ENCODE measurements at regions not wholly inside any gene's neighbourhood (a gene's known extent, or its start where the extent isn't known, plus 50 kb on each side); places are given as distances from the start of the nearest gene placed in this dataset.

GRCh38 chr2:77642339-77642738 is 120.2 kb upstream of the LRRTM4 start:
- Histone ChIP-seq H3K4me2 (ENCODE audit: low read length) (no peak overlapping the region), H3K79me2 (ENCODE audit: control insufficient read depth, insufficient read depth, low read length, poor library complexity) (no peaks in the 10 kb centered on the region), H3K9me3 (ENCODE audit: insufficient read depth, low read depth, low read length) (peaks cover 6% of the 10 kb centered on the region), H2BK120ac (ENCODE audit: insufficient read depth, low read length, poor library complexity) (no peak overlapping the region), H2AFZ (ENCODE audit: insufficient read depth, low read length, poor library complexity) (no peak overlapping the region), H3K4me1 (ENCODE audit: control insufficient read depth in 1 of 2, insufficient read depth in 2 of 2, low read length in 2 of 2) (no peaks in the 10 kb centered on the region), H3K9ac (ENCODE audit: low read length) (no peak overlapping the region), H3K27me3 (ENCODE audit: insufficient read depth, low read length) (no peaks in the 10 kb centered on the region), H3K79me1 (ENCODE audit: low read length) (no peaks in the 10 kb centered on the region), H3K14ac (ENCODE audit: low read length) (no peak overlapping the region), H2AK5ac (ENCODE audit: low read length) (no peak overlapping the region), H4K91ac (ENCODE audit: low read depth, low read length) (no peak overlapping the region), H3K23ac (ENCODE audit: low read length) (no peak overlapping the region), H2BK5ac (ENCODE audit: low read depth, low read length, poor library complexity) (no peak overlapping the region), H4K8ac (ENCODE audit: low read depth, low read length) (no peak overlapping the region), H2BK12ac (ENCODE audit: low read length) (no peak overlapping the region), H4K12ac (ENCODE audit: low read depth, low read length) (no peak overlapping the region), H3K4ac (ENCODE audit: low read depth, low read length) (no peak overlapping the region), H3K4me3 (ENCODE audit: low read depth, low read length) (no peak overlapping the region), H3K18ac (ENCODE audit: low read length) (no peak overlapping the region), H3K27ac (ENCODE audit: low read depth, low read length) (no peak overlapping the region), H3K36me3 (ENCODE audit: control insufficient read depth in 1 of 2, insufficient read depth in 2 of 2, low read length in 2 of 2) (no peaks in the 10 kb centered on the region)
- no CpG with 5 or more reads among the region's 1 CpG for WGBS (ENCODE audit: extremely low coverage, insufficient coverage, insufficient read length)
- DNase-seq: no peak

GRCh38 chr2:77649856-77650255 is 127.7 kb upstream of the LRRTM4 start:
- Histone ChIP-seq H3K9me3 (ENCODE audit: insufficient read depth, low read depth, low read length) (no peaks in the 10 kb centered on the region), H3K9ac (ENCODE audit: low read length) (no peak overlapping the region), H4K12ac (ENCODE audit: low read depth, low read length) (no peak overlapping the region), H3K14ac (ENCODE audit: low read length) (no peak overlapping the region), H3K27me3 (ENCODE audit: insufficient read depth, low read length) (no peaks in the 10 kb centered on the region), H3K79me2 (ENCODE audit: control insufficient read depth, insufficient read depth, low read length, poor library complexity) (no peaks in the 10 kb centered on the region), H3K4ac (ENCODE audit: low read depth, low read length) (no peak overlapping the region), H3K4me1 (ENCODE audit: control insufficient read depth in 1 of 2, insufficient read depth in 2 of 2, low read length in 2 of 2) (no peaks in the 10 kb centered on the region), H2AFZ (ENCODE audit: insufficient read depth, low read length, poor library complexity) (no peak overlapping the region), H3K4me3 (ENCODE audit: low read depth, low read length) (no peak overlapping the region), H3K27ac (ENCODE audit: low read depth, low read length) (no peak overlapping the region), H3K4me2 (ENCODE audit: low read length) (no peak overlapping the region), H4K91ac (ENCODE audit: low read depth, low read length) (no peak overlapping the region), H3K79me1 (ENCODE audit: low read length) (no peaks in the 10 kb centered on the region), H2BK120ac (ENCODE audit: insufficient read depth, low read length, poor library complexity) (no peak overlapping the region), H2BK5ac (ENCODE audit: low read depth, low read length, poor library complexity) (no peak overlapping the region), H3K18ac (ENCODE audit: low read length) (no peak overlapping the region), H3K23ac (ENCODE audit: low read length) (no peak overlapping the region), H2BK12ac (ENCODE audit: low read length) (no peak overlapping the region), H2AK5ac (ENCODE audit: low read length) (no peak overlapping the region), H3K36me3 (ENCODE audit: control insufficient read depth in 1 of 2, insufficient read depth in 2 of 2, low read length in 2 of 2) (no peaks in the 10 kb centered on the region), H4K8ac (ENCODE audit: low read depth, low read length) (no peak overlapping the region)
- DNase-seq: no peak
- no CpG with 5 or more reads among the region's 1 CpG for WGBS (ENCODE audit: extremely low coverage, insufficient coverage, insufficient read length)

GRCh38 chr2:77652499-77652898 is 130.3 kb upstream of the LRRTM4 start:
- Histone ChIP-seq H3K27ac (ENCODE audit: low read depth, low read length) (no peak overlapping the region), H3K18ac (ENCODE audit: low read length) (no peak overlapping the region), H2BK120ac (ENCODE audit: insufficient read depth, low read length, poor library complexity) (no peak overlapping the region), H4K91ac (ENCODE audit: low read depth, low read length) (no peak overlapping the region), H2BK5ac (ENCODE audit: low read depth, low read length, poor library complexity) (no peak overlapping the region), H3K4me3 (ENCODE audit: low read depth, low read length) (no peak overlapping the region), H4K8ac (ENCODE audit: low read depth, low read length) (no peak overlapping the region), H3K36me3 (ENCODE audit: control insufficient read depth in 1 of 2, insufficient read depth in 2 of 2, low read length in 2 of 2) (no peaks in the 10 kb centered on the region), H3K4ac (ENCODE audit: low read depth, low read length) (no peak overlapping the region), H3K4me1 (ENCODE audit: control insufficient read depth in 1 of 2, insufficient read depth in 2 of 2, low read length in 2 of 2) (no peaks in the 10 kb centered on the region), H3K27me3 (ENCODE audit: insufficient read depth, low read length) (no peaks in the 10 kb centered on the region), H3K79me1 (ENCODE audit: low read length) (no peaks in the 10 kb centered on the region), H2AFZ (ENCODE audit: insufficient read depth, low read length, poor library complexity) (no peak overlapping the region), H3K9ac (ENCODE audit: low read length) (no peak overlapping the region), H3K23ac (ENCODE audit: low read length) (no peak overlapping the region), H3K9me3 (ENCODE audit: insufficient read depth, low read depth, low read length) (no peaks in the 10 kb centered on the region), H2AK5ac (ENCODE audit: low read length) (no peak overlapping the region), H4K12ac (ENCODE audit: low read depth, low read length) (no peak overlapping the region), H3K14ac (ENCODE audit: low read length) (no peak overlapping the region), H3K4me2 (ENCODE audit: low read length) (no peak overlapping the region), H2BK12ac (ENCODE audit: low read length) (no peak overlapping the region), H3K79me2 (ENCODE audit: control insufficient read depth, insufficient read depth, low read length, poor library complexity) (no peaks in the 10 kb centered on the region)
- no peak for DNase-seq
- no CpG with 5 or more reads among the region's 2 CpGs for WGBS (ENCODE audit: extremely low coverage, insufficient coverage, insufficient read length)

- Histone ChIP-seq H3K27me3 (ENCODE audit: insufficient read depth, low read length) (no peaks in the 10 kb centered on the region), H2BK5ac (ENCODE audit: low read depth, low read length, poor library complexity) (no peak overlapping the region), H2BK12ac (ENCODE audit: low read length) (no peak overlapping the region), H3K79me2 (ENCODE audit: control insufficient read depth, insufficient read depth, low read length, poor library complexity) (no peaks in the 10 kb centered on the region), H3K9ac (ENCODE audit: low read length) (no peak overlapping the region), H3K14ac (ENCODE audit: low read length) (no peak overlapping the region), H3K9me3 (ENCODE audit: insufficient read depth, low read depth, low read length) (no peaks in the 10 kb centered on the region), H3K18ac (ENCODE audit: low read length) (no peak overlapping the region), H3K79me1 (ENCODE audit: low read length) (no peaks in the 10 kb centered on the region), H3K27ac (ENCODE audit: low read depth, low read length) (no peak overlapping the region), H3K4ac (ENCODE audit: low read depth, low read length) (no peak overlapping the region), H4K12ac (ENCODE audit: low read depth, low read length) (no peak overlapping the region), H2AFZ (ENCODE audit: insufficient read depth, low read length, poor library complexity) (no peak overlapping the region), H3K36me3 (ENCODE audit: control insufficient read depth in 1 of 2, insufficient read depth in 2 of 2, low read length in 2 of 2) (no peaks in the 10 kb centered on the region), H4K91ac (ENCODE audit: low read depth, low read length) (no peak overlapping the region), H2BK120ac (ENCODE audit: insufficient read depth, low read length, poor library complexity) (no peak overlapping the region), H3K4me2 (ENCODE audit: low read length) (no peak overlapping the region), H2AK5ac (ENCODE audit: low read length) (no peak overlapping the region), H3K4me1 (ENCODE audit: control insufficient read depth in 1 of 2, insufficient read depth in 2 of 2, low read length in 2 of 2) (no peaks in the 10 kb centered on the region), H3K23ac (ENCODE audit: low read length) (no peak overlapping the region), H3K4me3 (ENCODE audit: low read depth, low read length) (no peak overlapping the region), H4K8ac (ENCODE audit: low read depth, low read length) (no peak overlapping the region)
- no peak for DNase-seq
- no CpG with 5 or more reads among the region's 2 CpGs for WGBS (ENCODE audit: extremely low coverage, insufficient coverage, insufficient read length)
Observed at GRCh38 chr2:77664491-77664890, 142.3 kb upstream of the LRRTM4 start.

All from trophoblast cell (in vitro differentiated cells and primary cell).